ENCODE measurements at regions not wholly inside any gene's neighbourhood (a gene's known extent, or its start where the extent isn't known, plus 50 kb on each side); places are given as distances from the start of the nearest gene placed in this dataset.
"Not testable (repeated sequence)": the region's sequence is repeated elsewhere in the genome, so short reads cannot be mapped to it uniquely, and the experiment has no call there.

DNA sequence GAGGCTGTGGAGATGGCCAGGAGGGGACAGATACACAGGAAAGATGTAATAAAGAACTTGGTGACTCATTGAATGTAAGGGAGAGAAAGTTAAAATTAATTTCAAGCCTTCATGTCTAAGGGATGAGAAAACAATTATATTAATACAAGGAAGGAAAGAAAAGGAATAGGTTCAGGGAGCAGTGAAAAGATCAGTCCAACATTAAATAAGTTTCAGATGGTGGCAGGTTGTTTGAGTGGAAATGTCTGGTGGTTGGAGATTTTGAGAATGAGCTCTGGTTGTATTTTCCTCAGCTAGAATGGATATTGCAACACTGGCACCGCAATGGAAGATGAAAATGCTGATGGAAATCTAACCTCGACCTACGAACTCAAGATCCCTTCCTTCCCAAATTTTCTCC lies 304.3 kb downstream of the COL12A1 start:
- in situ Hi-C loops (cut with HindIII; ENCODE audit: low pct_unique_long_range_greater_than_20kb, low sequenced_read_pairs): no loop called here
- no peak for DNase-seq (ENCODE audit: low read depth in 1 of 2, low spot score in 1 of 2)
- TF ChIP-seq JUND (IDR thresholded peaks at IDR 0.05; ENCODE audit: low read depth): no peak

DNA sequence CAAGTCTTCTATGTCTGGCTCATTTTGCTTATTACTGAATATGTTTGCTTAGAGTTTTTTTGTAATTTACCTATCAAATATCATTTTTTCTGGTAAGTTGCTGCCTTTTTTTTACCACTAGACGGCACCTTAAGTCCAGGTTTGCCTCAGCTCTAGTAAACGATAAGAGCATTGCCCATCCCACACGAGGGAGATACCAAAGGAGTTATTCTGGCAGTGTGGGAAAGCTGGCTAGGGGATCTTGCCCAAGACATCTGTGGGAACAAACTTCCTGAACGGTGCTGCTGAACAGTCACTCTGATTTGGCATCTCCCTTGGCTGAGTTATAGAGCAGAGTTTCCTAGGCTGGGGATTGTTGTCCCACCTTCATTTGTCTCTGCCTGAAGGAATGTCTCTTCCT lies 306.4 kb downstream of the COL12A1 start:
- DNase-seq (ENCODE audit: low read depth in 1 of 2, low spot score in 1 of 2): peak in 1 of 2 experiments; percentile 41
- in situ Hi-C loops (cut with HindIII; ENCODE audit: low pct_unique_long_range_greater_than_20kb, low sequenced_read_pairs): no loop called here
- TF ChIP-seq JUND (IDR thresholded peaks at IDR 0.05; ENCODE audit: low read depth): no peak

DNA sequence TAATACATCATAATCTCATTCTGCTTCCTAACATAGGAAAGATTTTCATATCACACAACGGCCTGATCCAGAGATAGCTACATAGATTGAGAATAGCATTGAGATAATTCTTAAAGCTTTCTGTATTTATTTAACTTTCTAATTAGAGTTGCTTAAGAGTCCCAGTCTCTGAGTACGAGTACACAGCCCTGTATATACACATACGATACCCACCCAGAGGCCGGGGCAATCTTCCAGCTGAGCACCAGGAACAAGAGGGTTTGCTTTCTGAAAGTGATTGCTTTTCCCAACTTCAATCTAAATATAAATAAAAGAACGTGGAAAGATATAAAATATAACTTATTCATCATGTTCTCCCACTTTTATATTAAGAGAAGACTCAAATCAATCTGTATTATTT lies 313.8 kb downstream of the COL12A1 start:
- in situ Hi-C loops (cut with HindIII; ENCODE audit: low pct_unique_long_range_greater_than_20kb, low sequenced_read_pairs): no loop called here

DNA sequence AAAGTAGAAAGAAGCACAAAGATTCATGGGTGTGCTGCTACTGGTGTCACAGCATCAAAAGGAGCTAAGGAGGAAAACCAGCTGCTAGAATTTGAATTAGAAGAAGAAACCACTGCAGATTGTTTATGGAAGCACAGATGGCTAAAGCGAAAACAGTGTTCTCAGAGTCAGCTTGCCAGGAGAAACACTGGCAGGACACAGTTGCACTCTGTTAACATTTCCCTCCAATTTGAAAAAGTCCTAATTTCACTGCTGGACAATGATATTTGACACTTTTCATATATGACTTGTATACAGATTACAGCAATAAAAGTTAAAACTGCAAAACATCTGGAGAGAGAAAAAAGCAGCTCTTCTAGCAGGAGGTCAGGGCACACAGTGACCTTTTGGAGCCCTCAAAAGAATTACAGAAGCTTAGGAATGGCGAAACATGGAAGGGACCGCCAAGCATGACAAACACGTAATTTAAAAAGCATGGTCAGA lies 314.5 kb downstream of the COL12A1 start:
- DNase-seq (ENCODE audit: low read depth in 1 of 2, low spot score in 1 of 2): no peak
- in situ Hi-C loops (cut with HindIII; ENCODE audit: low pct_unique_long_range_greater_than_20kb, low sequenced_read_pairs): no loop called here
- no peak for TF ChIP-seq JUND (IDR thresholded peaks at IDR 0.05; ENCODE audit: low read depth)

More for the DNA sequence above, 313.8 kb downstream of the COL12A1 start:
- no peak for TF ChIP-seq JUND (IDR thresholded peaks at IDR 0.05; ENCODE audit: low read depth)
- no peak for DNase-seq (ENCODE audit: low read depth in 1 of 2, low spot score in 1 of 2)

DNA sequence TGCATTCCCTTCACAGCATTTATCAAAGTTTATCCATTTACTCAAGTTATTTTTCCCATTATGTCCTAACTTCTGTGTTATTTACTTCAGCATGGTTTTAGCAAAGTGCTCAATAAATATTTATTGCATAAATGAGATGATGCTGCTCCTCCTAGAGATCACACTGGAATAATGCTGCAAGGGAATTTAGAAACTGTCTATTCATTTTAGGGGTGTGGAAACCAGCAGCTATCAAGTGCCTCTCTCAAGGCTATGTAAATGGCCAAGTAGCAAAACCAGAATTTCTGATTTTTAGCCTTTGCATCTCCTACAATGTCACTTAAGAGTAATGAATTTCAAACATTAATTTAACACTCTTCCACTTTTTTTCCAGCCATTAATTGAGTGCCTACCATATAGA lies 316.2 kb downstream of the COL12A1 start:
- TF ChIP-seq JUND (IDR thresholded peaks at IDR 0.05; ENCODE audit: low read depth): no peak
- DNase-seq (ENCODE audit: low read depth in 1 of 2, low spot score in 1 of 2): no peak
- in situ Hi-C loops (cut with HindIII; ENCODE audit: low pct_unique_long_range_greater_than_20kb, low sequenced_read_pairs): no loop called here

DNA sequence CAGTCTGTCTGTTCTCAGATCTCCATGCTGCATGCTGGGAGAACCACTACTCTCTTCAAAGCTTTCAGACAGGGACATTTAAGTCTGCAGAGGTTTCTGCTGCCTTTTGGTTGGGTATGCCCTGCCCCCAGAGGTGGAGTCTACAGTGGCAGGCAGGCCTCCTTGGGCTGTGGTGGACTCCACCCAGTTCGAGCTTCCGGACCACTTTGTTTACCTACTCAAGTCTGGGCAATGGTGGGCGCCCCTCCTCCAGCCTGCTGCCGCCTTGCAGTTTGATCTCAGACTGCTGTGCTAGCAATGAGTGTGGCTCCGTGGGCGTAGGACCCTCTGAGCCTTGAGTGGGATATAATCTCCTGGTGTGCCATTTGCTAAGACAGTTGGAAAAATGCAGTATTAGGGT lies 317.1 kb downstream of the COL12A1 start:
- in situ Hi-C loops (cut with HindIII; ENCODE audit: low pct_unique_long_range_greater_than_20kb, low sequenced_read_pairs); DNase-seq (ENCODE audit: low read depth in 1 of 2, low spot score in 1 of 2): not testable (repeated sequence)

DNA sequence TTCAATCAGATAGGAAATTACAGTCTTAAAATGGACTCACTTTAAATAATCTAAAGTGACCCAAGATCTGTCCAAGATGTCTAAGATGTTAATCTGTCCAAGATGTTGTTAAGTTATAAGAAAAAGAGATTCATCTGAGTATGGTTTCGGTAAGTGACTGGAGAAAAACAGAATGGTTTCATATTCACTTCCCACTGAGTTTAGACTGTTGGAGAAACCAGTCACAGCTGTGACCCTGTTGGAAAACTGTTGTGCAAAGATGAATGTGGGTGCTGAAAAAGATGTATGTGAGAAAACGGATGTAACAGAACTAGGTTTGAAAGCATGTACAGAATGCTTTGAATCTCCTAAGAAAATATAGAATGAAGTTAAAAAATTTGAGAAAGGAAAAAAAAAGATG lies 325.9 kb downstream of the COL12A1 start:
- no peak for TF ChIP-seq JUND (IDR thresholded peaks at IDR 0.05; ENCODE audit: low read depth)
- in situ Hi-C loops (cut with HindIII; ENCODE audit: low pct_unique_long_range_greater_than_20kb, low sequenced_read_pairs): no loop called here
- DNase-seq (ENCODE audit: low read depth in 1 of 2, low spot score in 1 of 2): no peak

DNA sequence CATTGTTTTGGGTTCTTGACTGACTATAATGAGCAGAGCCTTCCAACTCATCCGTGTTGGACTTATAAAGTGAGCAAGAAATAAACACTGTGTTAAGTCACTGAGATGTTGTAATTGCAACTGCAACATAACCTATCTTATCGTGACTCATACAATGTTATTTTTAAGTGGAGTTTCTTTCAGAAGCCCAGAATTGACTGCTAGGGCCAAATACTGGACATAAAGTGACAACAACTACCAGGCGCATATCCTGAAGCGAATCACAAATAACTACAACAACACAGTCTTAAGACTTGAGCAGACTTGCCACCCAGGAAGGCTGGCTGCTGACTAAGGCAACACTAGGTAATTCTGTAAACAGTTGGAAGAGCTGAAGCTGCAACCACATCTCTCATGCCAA lies 326.6 kb downstream of the COL12A1 start:
- in situ Hi-C loops (cut with HindIII; ENCODE audit: low pct_unique_long_range_greater_than_20kb, low sequenced_read_pairs): no loop called here
- no peak for TF ChIP-seq JUND (IDR thresholded peaks at IDR 0.05; ENCODE audit: low read depth)
- no peak for DNase-seq (ENCODE audit: low read depth in 1 of 2, low spot score in 1 of 2)

DNA sequence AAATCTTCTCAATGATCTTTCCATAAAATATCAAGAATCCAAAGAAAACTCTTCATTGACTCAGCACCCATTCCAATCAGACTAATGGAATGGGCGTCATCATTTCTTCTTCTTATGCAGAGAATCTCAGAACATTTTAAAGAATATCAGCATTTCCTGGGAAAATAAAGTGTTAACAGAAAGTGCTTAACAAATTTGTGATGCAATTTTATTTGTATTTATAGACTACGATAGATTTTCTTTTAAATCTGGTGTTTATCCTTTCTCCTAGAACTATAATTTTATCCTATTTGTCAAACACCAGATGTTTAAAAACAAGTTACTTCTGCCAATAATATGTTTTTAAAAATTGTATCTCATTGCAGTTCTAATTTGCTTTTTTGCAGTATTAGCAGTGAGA lies 330.7 kb downstream of the COL12A1 start:
- DNase-seq (ENCODE audit: low read depth in 1 of 2, low spot score in 1 of 2): no peak
- TF ChIP-seq JUND (IDR thresholded peaks at IDR 0.05; ENCODE audit: low read depth): no peak
- in situ Hi-C loops (cut with HindIII; ENCODE audit: low pct_unique_long_range_greater_than_20kb, low sequenced_read_pairs): no loop called here

DNA sequence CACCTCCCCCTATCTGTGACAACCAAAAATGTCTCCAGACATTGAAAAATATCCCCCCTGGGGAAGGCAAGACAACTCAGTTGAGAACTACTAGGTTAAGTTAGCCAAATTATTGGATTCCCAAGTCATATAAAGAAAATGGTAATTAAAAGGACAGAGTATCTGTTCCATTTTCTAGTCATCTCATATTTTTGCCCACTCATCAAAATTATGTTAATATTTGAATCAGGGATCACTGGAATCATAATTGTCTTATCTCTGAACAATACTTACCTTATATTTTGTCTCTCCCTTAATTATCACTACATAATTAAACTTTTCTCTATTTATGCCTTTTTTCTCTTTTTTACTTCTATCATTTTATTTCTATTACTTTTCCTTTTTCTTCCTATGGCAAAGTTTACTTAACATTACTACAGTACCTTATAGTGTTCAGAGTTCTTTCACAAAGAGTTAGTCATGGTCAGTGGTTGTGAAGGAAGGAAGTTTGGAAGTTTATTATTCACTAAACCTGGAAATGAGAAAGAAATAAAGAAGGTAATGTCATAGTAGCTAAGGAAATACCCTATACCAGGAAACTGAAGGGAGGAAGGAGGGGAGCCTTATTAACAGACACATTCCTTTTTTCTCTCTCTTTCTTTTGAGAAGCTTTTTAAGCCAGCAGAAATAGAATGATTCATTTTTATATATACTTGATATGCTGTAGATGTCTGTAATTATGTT lies 332.9 kb downstream of the COL12A1 start:
- no peak for DNase-seq (ENCODE audit: low read depth in 1 of 2, low spot score in 1 of 2)
- TF ChIP-seq JUND (IDR thresholded peaks at IDR 0.05; ENCODE audit: low read depth): no peak
- in situ Hi-C loops (cut with HindIII; ENCODE audit: low pct_unique_long_range_greater_than_20kb, low sequenced_read_pairs): no loop called here

DNA sequence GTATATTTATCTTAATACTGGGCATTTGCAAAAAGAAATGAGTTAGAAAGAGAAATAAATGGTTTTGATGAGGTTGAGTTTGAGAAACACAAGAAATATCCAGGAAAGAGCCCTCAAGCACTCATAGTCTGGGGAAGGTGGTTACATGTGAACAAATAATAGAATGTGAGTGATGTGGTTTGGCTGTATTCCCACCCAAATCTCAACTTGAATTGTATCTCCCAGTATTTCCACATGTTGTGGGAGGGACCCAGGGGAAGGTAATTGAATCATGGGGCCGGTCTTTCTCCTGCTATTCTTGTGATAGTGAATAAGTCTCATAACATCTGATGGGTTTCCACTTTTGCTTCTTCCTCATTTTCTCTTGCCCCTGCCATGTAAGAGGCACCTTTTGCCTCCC lies 334.1 kb downstream of the COL12A1 start:
- DNase-seq (ENCODE audit: low read depth in 1 of 2, low spot score in 1 of 2): no peak
- no peak for TF ChIP-seq JUND (IDR thresholded peaks at IDR 0.05; ENCODE audit: low read depth)
- in situ Hi-C loops (cut with HindIII; ENCODE audit: low pct_unique_long_range_greater_than_20kb, low sequenced_read_pairs): no loop called here

DNA sequence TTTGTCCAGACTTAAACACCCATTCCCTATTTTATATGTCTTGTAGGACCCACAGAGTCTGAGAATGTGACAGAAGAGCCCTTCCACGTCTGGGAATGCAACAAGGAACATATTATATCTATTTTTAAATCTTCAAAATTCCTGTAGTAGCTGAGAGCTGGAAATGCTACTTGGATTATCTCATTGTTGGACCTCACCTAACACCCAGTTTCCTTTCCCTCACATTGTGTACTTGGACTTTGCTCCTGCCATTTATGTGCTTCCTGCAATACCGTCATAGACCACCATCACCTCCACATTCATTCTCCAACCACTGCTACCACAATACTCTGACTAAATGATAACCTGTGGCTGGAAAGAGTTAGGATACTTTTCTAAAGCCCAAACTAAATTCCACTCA lies 335.4 kb downstream of the COL12A1 start:
- no peak for TF ChIP-seq JUND (IDR thresholded peaks at IDR 0.05; ENCODE audit: low read depth)
- no peak for DNase-seq (ENCODE audit: low read depth in 1 of 2, low spot score in 1 of 2)
- in situ Hi-C loops (cut with HindIII; ENCODE audit: low pct_unique_long_range_greater_than_20kb, low sequenced_read_pairs): no loop called here

DNA sequence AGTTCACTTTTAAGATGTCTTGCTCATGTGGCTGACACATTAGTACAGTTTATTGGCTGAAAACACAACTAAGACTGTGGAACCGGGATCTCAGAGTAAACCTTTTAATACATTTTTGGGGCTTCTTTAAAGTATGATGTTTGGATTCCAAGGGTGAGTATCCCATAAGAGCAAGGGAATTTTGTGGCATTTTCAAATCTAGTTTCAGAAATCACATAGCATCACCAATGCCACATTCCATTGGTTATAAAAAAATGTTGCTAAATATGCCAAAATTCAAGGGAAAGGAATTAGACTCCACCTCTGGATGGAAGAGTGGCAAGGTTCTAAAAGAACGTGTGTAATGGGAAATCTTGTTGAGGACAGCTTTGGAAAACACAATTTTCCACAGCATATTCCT lies 338.6 kb downstream of the COL12A1 start:
- TF ChIP-seq JUND (IDR thresholded peaks at IDR 0.05; ENCODE audit: low read depth): no peak
- DNase-seq (ENCODE audit: low read depth in 1 of 2, low spot score in 1 of 2): no peak
- in situ Hi-C loops (cut with HindIII; ENCODE audit: low pct_unique_long_range_greater_than_20kb, low sequenced_read_pairs): no loop called here

DNA sequence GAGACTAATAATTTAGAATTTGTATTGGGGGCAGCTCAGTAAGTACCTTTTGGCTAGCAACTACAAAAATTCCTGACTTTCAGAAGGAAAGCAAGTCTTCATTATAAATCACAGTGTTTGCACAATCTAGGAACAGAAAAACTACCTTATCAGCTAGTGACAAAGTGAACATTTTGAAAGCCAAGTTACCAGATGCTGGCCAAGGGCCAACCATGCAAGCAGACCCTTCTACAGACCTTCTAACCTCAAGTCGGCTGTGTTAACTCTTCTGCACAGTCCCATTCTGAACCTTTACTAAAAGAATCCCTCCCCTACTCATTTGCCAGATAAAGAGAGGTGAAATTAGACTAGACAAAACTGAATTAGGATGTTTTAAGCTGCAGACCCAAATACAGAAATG lies 341.9 kb downstream of the COL12A1 start:
- no peak for DNase-seq (ENCODE audit: low read depth in 1 of 2, low spot score in 1 of 2)
- TF ChIP-seq JUND (IDR thresholded peaks at IDR 0.05; ENCODE audit: low read depth): no peak
- in situ Hi-C loops (cut with HindIII; ENCODE audit: low pct_unique_long_range_greater_than_20kb, low sequenced_read_pairs): no loop called here
